ENCODE measurements at regions not wholly inside any gene's neighbourhood (a gene's known extent, or its start where the extent isn't known, plus 50 kb on each side); places are given as distances from the start of the nearest gene placed in this dataset.
"Not testable (repeated sequence)": the region's sequence is repeated elsewhere in the genome, so short reads cannot be mapped to it uniquely, and the experiment has no call there.

DNA sequence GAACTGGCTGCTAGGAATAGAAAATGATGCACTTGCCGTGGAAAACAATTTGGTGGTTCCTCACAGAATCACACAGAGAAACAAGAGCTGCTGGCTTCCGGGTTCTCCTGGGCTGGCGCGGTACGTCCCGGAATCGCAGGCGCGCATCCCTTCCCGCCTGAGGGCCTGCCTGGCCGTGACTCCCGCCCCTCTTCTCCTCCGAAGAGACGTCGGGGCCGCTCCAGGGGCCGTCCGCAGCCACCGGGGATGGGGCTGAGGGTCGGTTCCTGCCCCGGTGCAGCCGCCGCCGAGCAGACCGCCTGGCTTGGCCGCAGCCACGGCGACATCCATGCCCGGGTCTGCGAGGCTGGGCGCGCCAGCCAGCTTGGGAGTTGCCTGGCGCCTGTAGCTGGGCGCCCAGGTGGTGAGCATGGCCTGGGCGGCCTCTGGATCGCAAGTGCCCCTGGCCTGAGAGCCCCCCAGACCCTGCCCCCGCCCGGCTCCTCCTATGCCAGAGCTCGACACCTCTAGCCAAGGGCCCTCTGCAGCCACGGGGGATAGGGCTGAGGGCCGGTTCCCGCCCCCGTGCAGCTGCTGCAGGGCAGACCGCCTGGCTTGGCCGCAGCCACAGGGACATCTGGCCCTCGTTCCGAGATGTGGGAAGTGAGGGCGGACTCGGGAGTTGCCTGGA lies 83.9 kb upstream of the ZNG1F start:
- H3K27ac ChIP-seq: not testable (repeated sequence)

DNA sequence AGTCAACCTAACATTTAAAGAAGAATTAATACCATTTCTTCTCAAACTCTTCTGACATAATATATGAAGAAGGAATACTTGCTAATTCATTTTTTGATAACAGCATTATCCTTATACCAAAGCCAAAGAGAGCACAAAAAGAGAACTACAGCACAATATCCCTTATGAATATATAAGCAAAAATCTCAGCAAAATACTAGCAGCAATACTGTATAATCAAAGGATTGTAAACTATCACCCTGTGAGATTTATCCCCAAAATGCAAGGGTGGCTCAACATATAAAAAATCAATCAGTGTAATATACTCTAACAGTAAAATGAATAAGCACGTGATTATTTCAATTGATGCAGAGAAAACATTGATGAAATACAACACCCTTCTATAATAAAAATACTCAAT lies 81.9 kb upstream of the ZNG1F start:
- H3K27ac ChIP-seq: not testable (repeated sequence)

DNA sequence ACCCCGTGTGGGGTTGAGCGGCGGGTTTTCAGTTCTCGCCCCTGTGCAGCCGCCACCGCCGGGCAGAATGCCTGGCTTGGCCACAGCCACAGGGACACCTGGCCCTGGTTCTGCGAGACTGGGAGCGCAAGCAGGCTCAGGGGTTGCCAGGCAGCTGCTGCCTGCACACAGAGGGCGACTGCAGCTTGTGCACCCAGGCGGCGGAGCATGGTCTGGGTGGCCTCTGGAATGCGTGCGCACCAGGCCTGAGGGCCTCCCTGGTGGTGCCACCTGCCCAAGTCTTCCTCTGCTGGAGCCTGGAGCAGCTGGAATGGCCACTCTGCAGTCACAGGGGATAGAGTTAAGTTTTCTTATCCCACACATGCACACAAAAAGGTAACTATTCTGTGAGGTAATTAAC lies 80.4 kb upstream of the ZNG1F start:
- not testable (repeated sequence) for H3K27ac ChIP-seq

DNA sequence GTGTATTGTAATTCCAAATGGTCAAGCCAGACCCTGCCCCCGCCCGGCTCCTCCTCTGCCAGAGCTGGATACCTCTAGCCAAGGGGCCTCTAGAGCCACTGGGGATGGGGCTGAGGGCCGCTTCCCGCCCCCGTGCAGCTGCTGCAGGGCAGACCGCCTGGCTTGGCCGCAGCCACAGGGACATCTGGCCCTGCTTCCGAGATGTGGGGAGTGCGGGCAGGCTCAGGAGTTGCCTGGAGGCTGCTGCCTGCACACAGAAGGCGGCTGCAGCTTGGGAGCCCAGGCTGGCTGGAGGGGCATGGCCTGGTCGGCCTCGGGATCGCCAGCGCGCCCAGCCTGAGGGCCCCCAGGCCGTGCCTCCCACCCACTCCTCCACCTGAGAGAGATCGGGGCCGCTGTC lies 79.9 kb upstream of the ZNG1F start:
- H3K27ac ChIP-seq: not testable (repeated sequence)

DNA sequence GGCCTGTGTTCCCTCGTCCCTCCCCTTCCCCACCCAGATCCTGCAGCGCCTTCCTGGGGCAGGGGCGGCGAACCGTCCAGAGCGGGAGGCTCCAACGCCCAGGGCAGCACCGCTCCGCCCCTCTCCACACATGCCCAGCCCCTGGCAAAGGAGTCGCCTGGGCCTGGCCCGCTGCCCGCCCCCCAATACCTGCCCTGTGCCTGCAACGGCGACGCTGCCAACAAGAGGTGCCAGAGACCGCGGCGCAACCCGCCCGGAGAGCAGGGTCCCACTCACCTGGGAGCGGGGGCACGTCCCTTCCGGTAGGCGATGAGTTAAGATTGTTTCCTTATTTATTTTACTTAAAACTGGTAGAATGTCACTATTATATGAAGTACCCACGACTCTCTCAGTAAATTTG lies 77.5 kb upstream of the ZNG1F start:
- H3K27ac ChIP-seq: not testable (repeated sequence)

DNA sequence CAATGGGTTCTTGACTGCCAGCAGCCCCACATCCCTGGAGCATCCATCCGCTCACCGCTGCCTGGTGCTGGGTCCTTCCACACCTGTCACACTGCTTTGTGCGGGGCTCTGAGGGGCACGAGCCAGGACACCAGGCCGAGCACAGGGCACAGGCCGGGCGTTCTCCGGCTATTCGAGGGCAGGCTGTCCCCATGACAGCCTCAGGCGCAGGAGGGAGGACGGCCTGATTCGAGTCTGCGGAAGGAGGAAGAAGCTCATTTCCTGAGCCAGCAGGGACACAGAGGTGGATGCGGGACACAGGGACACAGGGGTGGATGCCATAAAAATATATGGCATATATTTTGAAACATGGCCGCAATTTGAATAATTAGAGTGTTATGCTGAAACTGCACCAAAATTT lies 76.9 kb upstream of the ZNG1F start:
- H3K27ac ChIP-seq: not testable (repeated sequence)

DNA sequence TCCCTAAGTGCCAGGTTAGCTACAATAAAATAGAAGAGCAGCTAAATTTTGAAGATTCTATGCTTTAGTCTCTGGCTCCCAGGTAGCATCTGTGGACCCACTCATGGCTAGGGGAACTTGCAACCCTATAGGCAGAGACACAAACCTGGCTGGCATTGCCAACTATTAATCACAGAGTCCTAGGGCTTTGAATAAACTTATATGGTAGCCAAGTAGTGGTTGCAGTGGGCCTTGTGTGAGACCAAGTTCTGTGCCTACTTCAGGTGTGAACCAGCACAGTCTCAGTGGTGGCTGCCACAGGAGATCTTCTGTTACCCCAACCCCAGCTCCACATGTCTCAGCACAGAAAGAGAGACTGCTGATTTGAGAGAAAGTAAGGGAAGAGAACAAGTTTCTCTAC lies 62.9 kb upstream of the ZNG1F start:
- H3K27ac ChIP-seq: not testable (repeated sequence)

DNA sequence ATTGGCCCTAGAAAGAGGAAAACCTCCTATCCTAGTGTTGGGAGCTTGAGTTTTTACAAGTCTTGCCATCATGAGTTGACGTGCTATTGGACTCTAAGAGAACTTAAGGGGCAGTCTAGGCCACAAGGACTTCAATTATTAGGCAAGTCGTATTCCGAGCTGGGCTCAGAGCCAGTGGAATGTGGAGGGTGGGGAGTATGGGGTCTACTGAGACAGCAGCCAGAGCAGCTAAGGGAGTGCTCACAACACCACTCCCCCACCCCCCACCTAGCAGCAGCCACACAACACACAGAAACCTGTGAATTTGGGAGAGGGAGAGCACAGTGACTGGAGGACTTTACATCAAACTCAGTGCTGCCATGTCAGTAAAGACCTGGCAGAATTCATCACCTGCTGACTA lies 62.0 kb upstream of the ZNG1F start:
- H3K27ac ChIP-seq: not testable (repeated sequence)

DNA sequence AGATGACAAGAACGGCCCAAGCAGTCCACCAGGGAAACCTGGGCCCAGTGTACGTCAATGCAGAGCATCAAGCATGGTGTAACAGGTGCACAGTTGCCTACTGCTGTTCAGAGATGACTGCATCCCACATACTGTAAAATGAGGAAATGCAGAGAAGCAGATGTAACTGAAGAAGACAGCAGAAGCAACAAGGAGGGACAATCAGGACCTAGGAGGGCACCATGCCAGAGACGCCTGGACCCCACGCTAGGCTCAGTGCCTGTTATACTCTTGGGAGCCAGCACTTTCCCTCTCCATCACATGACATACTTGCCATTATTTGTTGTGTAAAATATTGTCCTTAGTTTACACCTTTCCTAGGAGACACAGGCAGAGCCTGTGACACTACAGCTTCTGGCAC lies 57.6 kb upstream of the ZNG1F start:
- not testable (repeated sequence) for H3K27ac ChIP-seq

All from C4-2B (cell line).